ENCODE measurements at regions not wholly inside any gene's neighbourhood (a gene's known extent, or its start where the extent isn't known, plus 50 kb on each side); places are given as distances from the start of the nearest gene placed in this dataset.
A peak's percentile ranks its signal among the peaks of the same experiment; 100 is the strongest.

DNA sequence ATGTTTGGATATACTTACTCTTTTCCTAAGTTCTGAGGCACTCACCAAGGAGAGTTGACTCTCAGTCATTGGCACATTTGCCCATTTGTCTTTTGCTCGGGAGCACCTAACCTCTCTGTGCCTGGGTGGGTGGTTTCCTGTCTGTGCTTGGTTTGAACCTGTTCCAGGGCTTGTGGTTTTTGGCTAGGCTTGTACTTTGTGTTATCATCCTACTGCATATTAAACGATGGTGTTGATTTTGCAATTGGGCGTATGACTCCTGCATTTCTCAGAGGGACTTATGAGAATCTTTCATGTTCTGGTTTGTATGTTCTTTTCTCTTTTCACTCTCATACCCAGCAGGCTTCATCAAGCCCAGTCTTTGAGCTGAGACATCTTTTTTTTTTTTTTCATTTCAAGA, 161.7 kb downstream of the BTC start:
- no peaks in the 10 kb centered on the region for H3K4me1 ChIP-seq (ENCODE audit: low read depth)
- H3K27me3 ChIP-seq = no peaks in the 10 kb centered on the region
- no peaks in the 10 kb centered on the region for H3K36me3 ChIP-seq
- TF ChIP-seq, protein P1, sequence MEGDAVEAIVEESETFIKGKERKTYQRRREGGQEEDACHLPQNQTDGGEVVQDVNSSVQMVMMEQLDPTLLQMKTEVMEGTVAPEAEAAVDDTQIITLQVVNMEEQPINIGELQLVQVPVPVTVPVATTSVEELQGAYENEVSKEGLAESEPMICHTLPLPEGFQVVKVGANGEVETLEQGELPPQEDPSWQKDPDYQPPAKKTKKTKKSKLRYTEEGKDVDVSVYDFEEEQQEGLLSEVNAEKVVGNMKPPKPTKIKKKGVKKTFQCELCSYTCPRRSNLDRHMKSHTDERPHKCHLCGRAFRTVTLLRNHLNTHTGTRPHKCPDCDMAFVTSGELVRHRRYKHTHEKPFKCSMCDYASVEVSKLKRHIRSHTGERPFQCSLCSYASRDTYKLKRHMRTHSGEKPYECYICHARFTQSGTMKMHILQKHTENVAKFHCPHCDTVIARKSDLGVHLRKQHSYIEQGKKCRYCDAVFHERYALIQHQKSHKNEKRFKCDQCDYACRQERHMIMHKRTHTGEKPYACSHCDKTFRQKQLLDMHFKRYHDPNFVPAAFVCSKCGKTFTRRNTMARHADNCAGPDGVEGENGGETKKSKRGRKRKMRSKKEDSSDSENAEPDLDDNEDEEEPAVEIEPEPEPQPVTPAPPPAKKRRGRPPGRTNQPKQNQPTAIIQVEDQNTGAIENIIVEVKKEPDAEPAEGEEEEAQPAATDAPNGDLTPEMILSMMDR (IDR thresholded peaks at IDR 0.05; ENCODE audit: low read depth, low read length) = no peak
- no peak overlapping the region for H3K27ac ChIP-seq
- no peaks in the 10 kb centered on the region for H3K9me3 ChIP-seq (ENCODE audit: low read depth)
- no peak overlapping the region for H3K4me3 ChIP-seq
- DNase-seq (ENCODE audit: low read depth in 1 of 2, low spot score in 1 of 2) = peak in 1 of 2 donors; percentile 98

DNA sequence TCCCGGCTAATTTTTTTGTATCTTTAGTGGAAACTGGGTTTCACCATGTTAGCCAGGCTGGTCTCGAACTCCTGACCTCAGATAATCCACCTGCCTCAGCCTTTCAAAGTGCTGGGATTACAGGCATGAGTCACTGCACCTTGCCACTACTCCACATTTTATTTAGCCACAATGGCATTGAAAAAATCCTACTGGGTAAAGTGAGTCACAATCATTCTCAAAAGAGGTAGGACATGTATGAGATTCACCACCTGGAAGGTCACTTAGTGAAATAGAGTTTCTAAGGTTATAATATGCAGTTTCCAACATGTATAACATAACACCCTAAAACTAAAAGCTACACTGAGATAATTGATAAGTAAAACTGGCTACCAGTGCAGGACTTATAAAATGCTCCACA, 159.2 kb downstream of the BTC start:
- no peaks in the 10 kb centered on the region for H3K4me1 ChIP-seq (ENCODE audit: low read depth)
- H3K9me3 ChIP-seq (ENCODE audit: low read depth) = no peaks in the 10 kb centered on the region
- TF ChIP-seq, protein P1 (IDR thresholded peaks at IDR 0.05; ENCODE audit: low read depth, low read length) = no peak
- no peak overlapping the region for H3K27ac ChIP-seq
- no peaks in the 10 kb centered on the region for H3K27me3 ChIP-seq
- no peak overlapping the region for H3K4me3 ChIP-seq
- H3K36me3 ChIP-seq = no peaks in the 10 kb centered on the region
- DNase-seq (ENCODE audit: low read depth in 1 of 2, low spot score in 1 of 2) = no peak

- Histone ChIP-seq H3K4me1 (ENCODE audit: low read depth) (no peaks in the 10 kb centered on the region), H3K4me3 (no peak overlapping the region), H3K27ac (no peak overlapping the region), H3K9me3 (ENCODE audit: low read depth) (no peaks in the 10 kb centered on the region), H3K27me3 (no peaks in the 10 kb centered on the region), H3K36me3 (no peaks in the 10 kb centered on the region)
- DNase-seq (ENCODE audit: low read depth in 1 of 2, low spot score in 1 of 2) = no peak
- TF ChIP-seq, protein P1 (IDR thresholded peaks at IDR 0.05; ENCODE audit: low read depth, low read length) = no peak
Measured at GRCh38 chr4:74635490-74636123, 158.7 kb downstream of the BTC start.

GRCh38 chr4:74638001-74638400, 156.3 kb downstream of the BTC start:
- no peaks in the 10 kb centered on the region for H3K36me3 ChIP-seq
- no peaks in the 10 kb centered on the region for H3K4me1 ChIP-seq (ENCODE audit: low read depth)
- peak in 1 of 2 donors; percentile 78 for DNase-seq (ENCODE audit: low read depth in 1 of 2, low spot score in 1 of 2)
- H3K27ac ChIP-seq = no peak overlapping the region
- no peaks in the 10 kb centered on the region for H3K9me3 ChIP-seq (ENCODE audit: low read depth)
- H3K4me3 ChIP-seq = no peak overlapping the region
- TF ChIP-seq, protein P1 (IDR thresholded peaks at IDR 0.05; ENCODE audit: low read depth, low read length) = no peak
- no peaks in the 10 kb centered on the region for H3K27me3 ChIP-seq

DNA sequence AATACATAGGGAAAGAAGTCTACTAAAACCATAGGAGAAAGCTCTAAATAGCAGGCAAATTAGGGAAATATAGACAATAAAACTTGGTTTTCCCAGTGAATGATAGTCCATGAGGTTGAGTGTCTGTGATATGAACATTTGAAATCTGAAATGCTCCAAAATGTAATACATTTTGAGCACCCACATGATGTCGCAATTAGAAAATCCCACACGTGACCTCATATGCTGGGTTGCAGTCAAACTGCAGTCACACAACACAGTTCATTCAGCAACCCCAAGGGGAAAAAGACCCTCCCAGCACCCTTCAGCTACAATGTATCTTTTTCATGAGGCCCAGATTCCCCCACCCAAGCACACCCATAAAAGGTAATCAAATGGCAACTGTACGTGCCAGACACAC, 155.6 kb downstream of the BTC start:
- no peaks in the 10 kb centered on the region for H3K9me3 ChIP-seq (ENCODE audit: low read depth)
- no peaks in the 10 kb centered on the region for H3K36me3 ChIP-seq
- peak in 1 of 2 donors; percentile 60 for DNase-seq (ENCODE audit: low read depth in 1 of 2, low spot score in 1 of 2)

More for the DNA sequence above, 155.6 kb downstream of the BTC start:
- Histone ChIP-seq H3K4me3 (no peak overlapping the region), H3K27ac (no peak overlapping the region), H3K27me3 (no peaks in the 10 kb centered on the region), H3K4me1 (ENCODE audit: low read depth) (no peaks in the 10 kb centered on the region)
- TF ChIP-seq, protein P1 (IDR thresholded peaks at IDR 0.05; ENCODE audit: low read depth, low read length) = no peak

All from cardiac muscle cell (in vitro differentiated cells and primary cell).